ENCODE measurements at regions not wholly inside any gene's neighbourhood (a gene's known extent, or its start where the extent isn't known, plus 50 kb on each side); places are given as distances from the start of the nearest gene placed in this dataset.

DNA sequence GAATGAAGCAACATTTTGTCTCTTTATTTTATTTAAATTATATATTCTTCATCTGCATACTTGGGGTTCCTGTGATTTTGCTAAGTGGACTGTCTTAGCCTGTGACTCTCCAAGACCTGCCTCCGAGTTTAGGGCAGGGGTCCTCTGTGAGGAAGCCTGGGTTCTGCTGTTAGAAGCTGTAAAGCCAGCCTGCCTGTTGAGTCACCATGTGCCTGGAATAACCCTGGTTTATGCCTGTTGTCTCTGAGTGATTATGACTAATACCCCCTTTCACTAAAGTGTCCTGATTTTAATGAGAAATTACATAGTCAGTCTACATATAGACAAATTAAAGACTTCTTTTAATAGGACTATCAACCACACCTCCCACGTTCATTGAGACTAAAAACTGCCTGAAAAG lies 369.1 kb downstream of the ZNF521 start:
- no peak for DNase-seq (ENCODE audit: low read depth in 2 of 2, low spot score in 1 of 2)

DNA sequence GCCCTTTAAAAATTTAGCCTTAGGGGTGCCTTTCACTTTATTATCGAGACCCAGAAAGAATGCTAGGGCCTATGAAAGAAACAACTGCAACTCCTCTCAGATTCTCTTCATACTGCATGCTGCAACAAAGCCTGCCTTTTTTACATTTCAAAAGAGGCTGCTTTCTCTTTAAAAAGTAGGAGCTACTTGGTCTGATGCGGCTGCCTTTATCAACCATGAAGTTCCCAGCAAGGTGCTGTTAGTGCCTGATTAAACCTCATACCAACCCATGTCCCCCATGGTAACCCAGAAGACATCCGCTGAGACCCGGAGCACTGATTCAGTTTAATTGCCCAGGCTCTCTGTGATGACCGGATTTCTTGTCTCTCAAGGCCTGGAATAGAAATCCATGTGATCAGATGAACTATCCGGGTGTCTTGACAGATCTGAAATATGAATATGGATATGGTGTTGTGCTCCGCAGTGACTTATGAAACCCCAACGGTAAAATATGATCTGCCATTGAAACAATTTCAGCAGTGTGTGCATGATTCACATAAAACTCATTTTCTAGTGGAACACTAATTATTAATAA lies 368.3 kb downstream of the ZNF521 start:
- DNase-seq (ENCODE audit: low read depth in 2 of 2, low spot score in 1 of 2), result no peak

DNA sequence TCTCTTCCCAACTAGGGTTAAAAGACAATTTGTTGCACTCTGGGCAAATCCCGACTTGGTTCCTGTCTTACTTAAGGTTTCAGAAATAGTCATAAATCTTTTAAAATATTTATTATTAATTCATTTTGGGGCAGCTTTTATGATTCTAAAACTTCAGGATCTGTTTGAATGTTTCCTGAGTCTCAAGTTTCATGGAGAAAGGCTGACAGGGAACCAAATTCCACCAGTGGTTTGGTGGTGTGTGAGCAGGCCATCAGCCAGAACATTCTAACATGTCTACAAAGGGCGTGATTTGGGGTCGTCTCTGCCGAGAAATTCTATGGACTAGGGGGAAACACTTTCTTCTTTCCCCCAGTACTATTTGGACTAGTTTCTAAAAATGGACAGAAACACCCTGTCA lies 366.4 kb downstream of the ZNF521 start:
- no peak for DNase-seq (ENCODE audit: low read depth in 2 of 2, low spot score in 1 of 2)

DNA sequence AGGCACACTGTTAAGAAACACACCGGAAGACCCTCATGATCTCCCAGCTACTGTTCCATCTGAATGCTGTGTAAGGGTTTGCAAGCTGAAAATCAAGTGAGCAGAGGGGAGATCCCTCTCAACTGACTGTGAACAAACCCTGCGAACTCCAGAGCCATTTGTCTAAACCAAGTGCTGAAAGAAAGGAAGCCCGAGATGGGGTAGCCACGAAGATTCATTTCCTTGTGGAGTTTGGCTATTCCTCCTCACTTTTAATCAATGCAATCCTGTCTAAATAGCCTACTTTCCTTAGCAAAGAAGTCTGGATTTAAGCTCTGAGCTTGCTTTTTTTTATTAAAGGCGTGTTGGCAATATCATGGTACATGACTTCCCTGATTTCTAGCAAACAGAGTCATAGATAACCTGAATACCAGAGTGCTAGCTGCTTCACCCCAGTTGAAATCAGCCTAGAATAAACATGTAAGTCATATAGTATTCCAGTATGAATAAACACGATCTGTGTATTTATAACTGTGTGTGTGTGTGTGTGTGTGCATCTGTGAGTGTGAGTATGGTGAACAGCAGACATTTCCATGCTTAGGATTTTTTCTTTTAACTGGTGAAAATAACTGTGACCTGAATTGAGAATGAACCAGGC lies 365.2 kb downstream of the ZNF521 start:
- no peak for DNase-seq (ENCODE audit: low read depth in 2 of 2, low spot score in 1 of 2)

DNA sequence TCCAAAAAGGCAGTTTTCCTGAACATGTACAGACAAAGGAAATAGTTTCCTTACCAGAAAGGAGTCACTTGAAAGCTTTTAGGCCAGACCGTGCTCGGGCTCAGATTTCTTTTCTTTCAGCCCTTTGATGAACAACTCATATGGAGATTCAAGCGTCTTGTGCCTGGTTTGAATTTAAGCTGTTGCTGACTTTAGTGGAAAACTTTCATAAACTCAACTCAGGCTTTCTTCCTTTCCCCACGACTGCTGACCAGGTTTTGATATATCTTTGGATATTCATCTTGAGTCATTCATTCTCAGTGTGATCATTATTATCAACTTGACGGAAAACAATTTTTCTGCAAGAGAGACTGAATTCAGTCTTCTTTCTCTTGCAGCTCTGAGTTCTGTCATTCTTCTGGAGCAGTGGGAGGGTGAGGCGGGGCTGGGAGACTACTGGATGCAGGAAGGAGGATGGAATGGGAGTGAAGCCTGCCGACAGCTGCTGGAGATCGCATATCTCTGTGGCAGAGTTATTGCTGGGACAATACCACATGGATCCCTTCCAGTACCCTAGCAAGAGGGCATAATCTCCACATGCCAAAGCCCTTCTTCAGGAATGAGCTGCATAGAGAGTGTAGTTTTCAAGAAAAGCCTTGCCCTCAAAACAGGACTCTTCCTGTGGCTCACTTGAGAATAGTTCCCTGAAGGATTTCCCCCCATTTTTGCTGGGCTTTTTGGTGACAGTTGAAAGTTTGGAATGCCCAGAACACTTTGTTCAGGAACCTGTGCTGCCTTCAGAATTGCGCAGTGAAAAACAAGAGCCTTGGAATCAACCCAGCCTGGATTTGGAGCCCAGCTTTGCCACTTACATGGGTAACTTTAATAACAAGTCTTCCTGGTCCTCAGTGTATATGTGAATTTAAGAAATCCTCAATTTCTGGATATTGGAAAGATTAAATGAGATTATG lies 364.4 kb downstream of the ZNF521 start:
- no peak for DNase-seq (ENCODE audit: low read depth in 2 of 2, low spot score in 1 of 2)

DNA sequence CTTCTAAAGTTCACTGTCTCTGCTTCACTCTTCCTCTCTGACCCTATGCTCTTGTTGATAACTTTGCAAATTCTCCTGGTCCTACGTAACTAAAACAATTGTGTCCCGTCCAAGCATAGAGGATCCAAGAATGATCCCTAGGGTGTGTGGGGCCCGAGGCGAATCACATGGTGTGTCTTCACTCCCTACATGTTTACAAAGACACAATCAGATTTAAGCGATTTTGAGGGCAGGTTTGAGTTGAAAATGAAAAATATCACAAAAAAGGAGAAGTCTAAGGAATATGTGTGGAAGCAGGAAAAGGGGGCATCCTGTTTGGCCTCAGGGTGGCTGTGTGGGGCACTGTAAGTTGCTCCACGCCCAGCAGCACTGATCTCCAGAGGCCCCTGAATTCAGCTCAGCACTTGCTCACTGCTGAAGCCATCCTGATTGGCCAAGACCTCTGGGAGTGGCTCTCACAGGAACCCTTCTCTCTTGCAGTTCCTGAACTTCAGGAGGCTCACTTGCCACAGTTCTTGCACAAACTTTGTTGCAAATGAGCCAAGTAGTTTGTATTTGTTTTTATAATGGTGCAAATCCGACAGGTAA lies 363.6 kb downstream of the ZNF521 start:
- DNase-seq (ENCODE audit: low read depth in 2 of 2, low spot score in 1 of 2), result no peak

DNA sequence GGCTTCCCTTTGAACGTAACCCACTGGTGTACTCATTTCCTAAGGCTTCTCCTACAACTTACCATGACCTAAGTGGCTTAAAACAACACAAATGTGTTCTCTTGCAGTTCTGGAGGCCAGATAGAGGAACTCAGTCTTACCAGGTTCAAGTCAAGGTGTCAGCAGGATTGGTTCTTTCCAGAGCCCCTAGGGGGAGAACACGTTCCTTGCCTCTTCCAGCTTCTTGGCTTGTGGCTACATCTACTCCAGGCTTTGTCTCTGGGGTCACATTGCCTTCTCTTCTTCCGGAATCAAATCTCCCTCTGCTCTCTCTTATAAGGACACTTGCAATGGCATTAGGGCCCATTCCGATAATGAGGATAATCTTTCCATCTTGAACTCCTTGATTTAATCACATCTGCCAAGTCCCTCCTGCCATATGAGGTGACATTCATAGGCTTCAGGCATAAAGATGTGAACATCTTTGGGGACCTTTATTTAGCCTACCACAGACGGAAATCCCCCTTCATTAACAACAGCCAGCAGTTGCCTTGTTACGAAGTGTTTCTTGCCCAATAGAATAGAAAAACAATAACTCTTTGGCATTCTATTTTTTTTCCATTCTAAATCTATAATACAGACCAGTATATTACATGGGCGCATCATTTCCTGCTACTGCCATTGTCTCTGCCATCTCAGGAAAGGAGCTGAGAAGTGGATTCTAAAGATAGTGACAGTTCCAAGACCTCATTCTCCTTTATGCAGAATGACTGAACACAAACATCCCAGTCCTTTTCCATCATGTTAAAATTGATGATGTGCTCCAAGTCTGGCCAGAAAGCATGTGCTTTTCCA lies 362.0 kb downstream of the ZNF521 start:
- no peak for DNase-seq (ENCODE audit: low read depth in 2 of 2, low spot score in 1 of 2)

DNA sequence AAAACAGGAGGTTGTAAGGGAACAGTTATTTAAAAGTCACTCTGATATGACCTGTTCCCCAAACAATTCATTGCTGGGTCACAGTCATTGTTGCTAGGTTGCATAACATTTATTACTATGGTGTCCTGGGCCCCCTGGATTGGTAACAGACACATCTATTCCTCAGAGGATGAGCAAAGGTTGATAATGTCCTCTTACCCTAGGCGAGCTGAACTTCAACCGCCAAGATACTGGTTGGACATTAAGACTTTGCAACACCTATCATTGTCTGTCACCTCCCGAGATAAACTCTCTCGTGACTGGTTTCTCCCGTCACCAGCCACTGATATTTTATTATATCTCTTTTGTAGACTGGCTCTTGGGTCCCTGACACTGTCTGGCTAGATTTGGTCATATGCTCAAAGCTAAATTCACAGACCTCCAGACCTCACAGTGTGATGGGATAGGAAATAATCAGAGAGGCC lies 361.3 kb downstream of the ZNF521 start:
- no peak for DNase-seq (ENCODE audit: low read depth in 2 of 2, low spot score in 1 of 2)

DNA sequence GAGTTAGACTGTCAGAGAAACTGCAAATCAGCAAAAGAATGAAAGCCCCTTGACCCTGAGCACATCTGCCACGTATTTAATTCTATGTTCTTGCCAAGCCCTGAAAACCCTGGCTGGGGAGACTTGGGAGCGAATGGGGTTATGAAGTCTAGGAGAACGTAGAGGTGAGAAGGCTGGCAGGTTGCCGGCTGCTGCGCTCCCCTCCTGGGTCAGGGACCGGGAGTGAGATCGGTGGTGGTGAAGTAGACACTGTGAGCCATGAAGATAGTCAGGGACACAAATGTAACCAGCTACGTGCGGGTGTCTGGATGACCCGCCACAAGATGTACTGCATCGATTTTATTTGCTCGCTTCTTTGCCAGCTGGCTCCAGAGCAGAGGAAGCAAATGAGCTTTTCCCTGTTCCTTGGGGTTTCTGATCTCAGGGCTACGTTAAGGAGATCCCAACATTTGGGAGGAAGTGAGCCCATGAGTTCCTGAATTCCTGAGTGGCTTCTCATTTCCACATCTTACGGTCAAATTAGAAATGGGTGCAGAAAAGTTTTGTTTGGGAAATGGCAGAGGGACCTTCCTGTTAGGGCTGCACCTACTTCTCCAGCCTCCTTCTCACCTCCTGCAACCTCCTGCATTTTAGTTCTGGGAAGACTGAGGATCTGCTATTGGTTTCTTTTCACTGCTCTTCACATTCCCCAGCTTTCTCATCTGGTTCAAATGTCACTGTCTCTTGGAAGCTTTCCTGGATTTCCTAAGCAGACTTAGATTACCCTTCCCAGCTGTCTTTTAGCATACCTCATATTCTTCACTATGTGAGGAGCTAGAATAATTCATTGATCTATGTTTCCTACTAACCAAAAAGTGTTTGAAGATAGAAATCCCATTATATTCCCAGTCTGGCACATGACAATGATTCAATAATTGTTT lies 360.6 kb downstream of the ZNF521 start:
- no peak for DNase-seq (ENCODE audit: low read depth in 2 of 2, low spot score in 1 of 2)

DNA sequence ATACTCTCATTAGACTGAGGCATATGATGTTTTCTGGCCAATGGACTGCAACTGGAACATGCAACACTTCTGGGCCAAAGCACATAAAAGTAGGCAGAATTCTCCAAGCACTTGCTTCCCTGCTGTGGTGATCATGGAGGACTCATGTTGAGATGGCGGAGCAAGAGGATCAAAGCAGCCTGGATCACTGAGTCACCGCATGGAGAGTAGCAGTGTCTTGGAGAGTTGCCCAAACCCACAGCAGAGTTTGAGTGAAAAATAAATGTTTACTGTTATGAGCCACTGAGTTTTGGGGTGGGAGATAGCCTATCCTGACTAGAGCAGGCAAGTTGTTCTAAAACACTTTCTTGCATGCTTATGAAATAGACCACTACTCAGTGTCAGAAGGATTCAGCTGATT lies 359.5 kb downstream of the ZNF521 start:
- no peak for DNase-seq (ENCODE audit: low read depth in 2 of 2, low spot score in 1 of 2)

DNA sequence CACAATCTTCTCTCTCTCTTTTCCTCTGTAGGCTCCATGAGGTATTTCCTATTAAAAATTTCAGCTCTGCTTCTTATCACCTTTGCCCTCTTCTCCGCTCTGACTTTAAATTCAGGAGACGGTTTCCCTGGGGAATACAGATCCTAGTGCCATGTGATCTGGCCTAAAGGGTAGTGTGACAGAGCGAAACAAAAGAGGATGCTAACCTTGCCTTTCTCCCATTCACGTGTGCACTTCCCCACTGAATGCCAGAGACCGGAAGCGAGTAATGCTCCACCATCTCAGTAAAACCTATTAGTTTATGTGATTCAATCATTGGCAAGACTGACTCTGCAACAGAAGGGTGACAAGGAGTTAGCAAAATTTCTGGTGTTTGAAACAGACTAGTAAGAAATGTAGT lies 358.3 kb downstream of the ZNF521 start:
- no peak for DNase-seq (ENCODE audit: low read depth in 2 of 2, low spot score in 1 of 2)

DNA sequence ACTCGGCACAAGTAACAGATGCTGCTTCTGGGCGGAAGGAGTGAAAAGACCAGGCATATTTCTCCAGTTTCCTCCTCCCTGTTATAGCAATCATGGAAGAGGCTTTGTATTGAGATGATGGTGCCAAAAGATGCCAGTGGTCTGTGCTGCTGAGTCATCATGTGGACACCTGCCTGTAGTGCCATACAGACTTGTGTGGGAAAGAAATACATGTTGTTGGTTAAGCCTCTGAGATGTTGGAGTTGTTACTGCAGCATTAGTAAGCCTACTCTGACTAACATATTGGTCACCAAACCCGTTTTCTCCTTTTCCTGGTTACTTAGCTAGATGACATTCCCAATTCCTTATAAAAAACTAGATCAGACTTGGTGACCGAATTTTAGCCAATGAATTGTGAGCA lies 356.9 kb downstream of the ZNF521 start:
- no peak for DNase-seq (ENCODE audit: low read depth in 2 of 2, low spot score in 1 of 2)

DNA sequence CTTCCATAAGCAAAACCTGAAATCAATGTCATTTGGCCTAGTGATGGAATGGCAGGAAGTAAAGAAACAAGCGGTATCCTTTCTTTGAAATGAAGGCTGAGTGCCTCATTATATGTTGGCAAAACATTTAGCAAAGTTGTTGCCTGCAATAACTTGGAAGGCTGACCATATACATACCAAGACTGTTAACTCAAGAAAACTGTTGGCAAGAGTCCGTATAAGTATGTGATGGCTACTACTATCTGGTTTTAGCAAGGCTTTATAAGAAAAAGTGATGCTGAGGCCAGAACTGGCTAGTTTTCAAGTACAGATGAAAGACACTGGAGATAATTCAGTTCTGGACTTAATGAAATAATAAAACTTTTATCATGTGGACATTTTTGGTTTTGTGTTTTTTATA lies 356.2 kb downstream of the ZNF521 start:
- no peak for DNase-seq (ENCODE audit: low read depth in 2 of 2, low spot score in 1 of 2)

DNA sequence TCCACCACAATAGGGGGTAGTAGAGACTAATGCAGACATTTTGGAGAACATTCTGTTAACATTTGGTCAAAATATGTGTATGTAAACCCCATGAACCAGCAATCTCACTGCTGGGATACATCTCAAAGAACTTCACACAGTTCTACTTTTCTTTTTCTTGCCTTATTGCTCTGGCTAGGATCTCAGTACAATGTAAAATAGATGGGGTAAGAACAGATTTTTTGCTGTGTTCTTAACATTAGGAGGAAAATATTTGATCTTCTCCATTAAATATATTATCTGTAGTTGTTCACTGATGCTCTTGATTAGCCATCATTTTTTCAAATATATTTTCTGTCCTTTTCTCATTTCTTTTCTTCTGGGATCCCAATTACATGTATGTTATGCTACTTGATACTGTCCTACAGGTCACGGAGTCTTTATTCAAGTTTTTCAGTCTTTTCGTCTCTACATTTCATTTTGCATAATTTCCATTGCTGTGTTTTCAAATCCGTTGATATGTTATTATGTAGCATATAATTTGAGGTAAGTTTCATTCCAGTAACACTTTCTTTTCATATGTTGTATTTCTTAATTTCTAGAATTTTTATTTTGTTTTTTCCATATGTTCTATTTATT lies 352.2 kb downstream of the ZNF521 start:
- no peak for DNase-seq (ENCODE audit: low read depth in 2 of 2, low spot score in 1 of 2)

DNA sequence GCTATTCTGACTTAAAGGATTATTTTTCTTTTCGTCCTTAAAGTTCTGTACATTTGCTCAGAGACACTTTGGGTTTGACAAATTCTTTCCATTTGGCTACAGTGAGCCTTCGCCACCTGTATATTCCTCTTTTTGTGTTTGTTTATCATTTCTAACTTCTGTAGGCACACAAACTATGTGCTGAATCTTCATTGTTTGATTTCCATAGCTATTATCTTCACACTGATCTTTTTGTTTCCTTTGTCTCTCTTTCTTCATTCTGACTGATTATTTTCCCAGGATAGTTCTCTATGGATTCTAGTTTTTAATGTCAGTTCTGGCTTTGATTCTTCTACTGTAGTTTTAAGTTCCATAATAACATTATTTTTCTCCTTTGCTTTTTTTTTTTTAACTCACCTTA lies 350.2 kb downstream of the ZNF521 start:
- DNase-seq (ENCODE audit: low read depth in 2 of 2, low spot score in 1 of 2), result no peak

DNA sequence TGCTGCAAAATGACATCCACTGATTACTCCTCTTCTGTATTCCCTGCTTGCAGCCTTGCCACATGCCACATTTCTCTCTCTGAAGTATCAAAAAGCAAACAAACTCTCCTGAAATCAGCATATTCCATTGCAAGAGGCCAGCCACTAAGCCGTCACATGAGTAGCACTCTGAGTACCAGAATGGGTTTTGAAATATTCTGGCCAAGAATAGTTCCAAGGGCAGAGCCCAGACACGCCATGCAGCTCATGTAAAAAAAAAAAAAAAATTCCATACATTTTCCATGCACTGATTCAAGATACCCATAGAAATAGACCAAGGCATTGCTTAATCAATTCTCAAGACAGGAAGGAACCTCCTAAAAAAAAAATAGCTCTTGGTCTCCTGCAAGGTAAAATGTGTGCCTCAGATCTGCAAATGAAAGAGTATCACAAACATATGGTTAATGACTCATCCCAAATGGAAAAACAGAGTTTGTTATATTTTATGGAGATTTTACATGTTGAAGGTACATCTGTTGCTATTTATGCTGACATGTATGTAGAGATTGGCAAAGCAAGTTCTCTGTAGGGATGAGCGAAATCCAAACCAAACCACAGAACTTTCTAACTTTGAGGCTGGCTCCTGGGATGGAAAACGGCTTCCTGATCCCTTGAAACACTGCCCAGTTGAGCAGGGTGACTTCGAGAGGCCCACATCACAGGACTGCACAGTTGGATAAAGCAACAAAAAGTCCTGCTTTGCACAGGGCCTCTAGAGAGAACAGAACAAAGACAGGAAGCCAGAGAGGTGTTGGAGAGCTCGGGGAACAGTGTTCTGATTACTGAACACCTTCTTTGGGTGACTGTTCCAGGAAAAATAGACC lies 346.2 kb downstream of the ZNF521 start:
- no peak for DNase-seq (ENCODE audit: low read depth in 2 of 2, low spot score in 1 of 2)

DNA sequence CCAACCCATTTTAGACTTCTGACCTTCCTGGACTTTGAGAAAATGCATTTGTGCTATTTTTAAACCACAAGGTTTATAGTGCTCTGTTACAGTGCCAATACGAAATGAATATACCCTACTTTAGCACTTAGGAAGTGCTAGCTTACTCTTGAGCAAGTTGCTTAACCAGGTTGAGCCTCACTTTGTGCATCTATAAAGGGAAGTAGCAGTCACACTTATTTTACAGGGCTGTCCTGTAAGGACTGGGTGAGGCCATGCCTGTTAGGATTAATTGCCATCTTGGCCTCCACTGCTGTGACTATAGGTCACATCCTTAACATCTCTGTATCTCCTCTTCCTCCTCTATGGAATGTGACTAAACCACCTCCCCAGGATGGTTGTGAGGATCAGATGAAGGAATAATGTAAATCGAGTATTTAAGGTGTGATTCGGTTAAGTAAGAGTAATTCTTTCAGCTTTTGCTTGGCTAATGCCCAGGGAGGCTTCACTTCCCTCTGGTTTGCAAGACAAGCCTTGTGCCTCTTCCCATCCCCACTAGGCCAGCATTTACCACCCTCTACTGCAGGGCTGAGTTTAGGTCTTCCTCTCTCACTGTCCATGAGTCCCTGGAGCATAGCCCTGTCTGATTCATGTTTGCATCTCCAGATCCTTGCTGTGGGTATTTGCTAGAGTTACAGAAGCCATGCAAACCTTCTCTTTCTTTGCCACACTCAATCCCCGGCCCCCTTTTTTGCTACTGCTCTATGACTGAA lies 341.2 kb downstream of the ZNF521 start:
- DNase-seq (ENCODE audit: low read depth in 2 of 2, low spot score in 1 of 2), result no peak

All from stimulated activated CD8-positive, alpha-beta memory T cell treated with anti-CD3 and anti-CD28 coated beads, Interleukin-4, amount 100 ng/mL, for 1 hour (primary cell).